Neural cell (in vitro differentiated cells): ENCODE measurements at regions not wholly inside any gene's neighbourhood (a gene's known extent, or its start where the extent isn't known, plus 50 kb on each side); places are given as distances from the start of the nearest gene placed in this dataset.

ENCODE experiments used
- H2AFZ ChIP-seq: fragments of 200-600, 300-800 bp; sonication (generic), shearing (Covaris generic); 2 replicates; pipeline ENCODE4 v1.6.0; 2014; ENCODE audit warnings: low read depth, mild to moderate bottlenecking, antibody characterized with exemption, low read length, moderate library complexity
- H3F3A ChIP-seq: fragments of 200-600 bp; shearing (Covaris generic); 2 replicates; pipeline ENCODE4 v1.6.1; 2016; ENCODE audit warnings: mild to moderate bottlenecking, moderate library complexity, mixed read lengths, antibody characterized with exemption, low read length; ENCODE audit not compliant: insufficient read depth, poor library complexity, severe bottlenecking
- H3K27ac ChIP-seq: fragments of 200-600, 300-800 bp; sonication (generic), shearing (Covaris generic); 2 replicates; pipeline ENCODE4 v1.5.1; 2014; ENCODE audit warnings: mild to moderate bottlenecking, low read length, moderate library complexity
- H3K27me3 ChIP-seq: fragments of 300-800, 200-600 bp; sonication (generic), shearing (Covaris generic); 2 replicates; pipeline ENCODE4 v1.6.0; 2014; ENCODE audit warnings: mild to moderate bottlenecking, low read depth, low read length, moderate library complexity; ENCODE audit not compliant: insufficient read depth
- H3K36me3 ChIP-seq: fragments of 300-800, 200-600 bp; sonication (generic), shearing (Covaris generic); 2 replicates; pipeline ENCODE4 v1.5.1; 2014; ENCODE audit warnings: mild to moderate bottlenecking, antibody characterized with exemption, low read length, moderate library complexity; ENCODE audit not compliant: insufficient read depth
- H3K4me2 ChIP-seq: fragments of 300-800, 200-600 bp; sonication (generic), shearing (Covaris generic); 2 replicates; pipeline ENCODE4 v1.6.0; 2014; ENCODE audit warnings: mild to moderate bottlenecking, low read length
- H3K4me3 ChIP-seq: fragments of 300-800, 200-600 bp; sonication (generic), shearing (Covaris generic); 2 replicates; pipeline ENCODE4 v1.5.1; 2014; ENCODE audit warnings: mild to moderate bottlenecking, low read length, moderate library complexity
- H3K79me2 ChIP-seq: fragments of 200-600 bp; shearing (Covaris generic); replicated peaks from 2 replicates; pipeline ENCODE4 v1.6.0; 2014; ENCODE audit warnings: mild to moderate bottlenecking, low read length, moderate library complexity; ENCODE audit not compliant: insufficient read depth
- H3K9ac ChIP-seq: fragments of 300-800, 200-600 bp; sonication (generic), shearing (Covaris generic); 2 replicates; pipeline ENCODE4 v1.6.1; 2016; ENCODE audit warnings: mild to moderate bottlenecking, low read length, mixed read lengths
- H3K9me2 ChIP-seq: fragments of 200-600 bp; shearing (Covaris generic); 2 replicates; pipeline ENCODE4 v1.6.1; 2016; ENCODE audit warnings: mild to moderate bottlenecking, low read length, mixed read lengths; ENCODE audit not compliant: insufficient read depth
- H3K9me3 ChIP-seq: fragments of 200-600, 300-800 bp; sonication (generic), shearing (Covaris generic); 2 replicates; pipeline ENCODE4 v1.6.1; 2016; ENCODE audit warnings: mild to moderate bottlenecking, mixed run types, low read length, moderate library complexity, mixed read lengths
- H4K20me1 ChIP-seq: fragments of 200-600 bp; shearing (Covaris generic); 2 replicates; pipeline ENCODE4 v1.6.1; 2016; ENCODE audit warnings: mild to moderate bottlenecking, mixed run types; ENCODE audit not compliant: insufficient read depth
- CTCF ChIP-seq: fragments of 450-650 bp; IDR thresholded peaks from 2 replicates; pipeline ENCODE4 v1.5.1; 2014; ENCODE audit warnings: antibody characterized with exemption, mild to moderate bottlenecking, moderate library complexity; ENCODE audit not compliant: poor library complexity, severe bottlenecking
- EP300 ChIP-seq: fragments of 450-650 bp; conservative IDR thresholded peaks from 2 replicates; pipeline ENCODE4 v1.6.1; 2014; ENCODE audit warnings: antibody characterized with exemption, mild to moderate bottlenecking, moderate library complexity; ENCODE audit not compliant: poor library complexity, severe bottlenecking
- EZH2 ChIP-seq: fragments of 200-600, 300-800 bp; shearing (Covaris generic), sonication (generic); IDR thresholded peaks from 2 replicates; pipeline ENCODE4 v1.6.1; 2014; ENCODE audit warnings: antibody characterized with exemption, low read length, borderline replicate concordance, mild to moderate bottlenecking; ENCODE audit not compliant: insufficient read depth, poor library complexity, severe bottlenecking
- MXI1 ChIP-seq: fragments of 450-650 bp; conservative IDR thresholded peaks from 2 replicates; pipeline ENCODE4 v1.6.1; 2014; ENCODE audit warnings: antibody characterized with exemption, mild to moderate bottlenecking; ENCODE audit not compliant: poor library complexity, severe bottlenecking
- POLR2AphosphoS5 ChIP-seq: IDR thresholded peaks from 2 replicates; pipeline ENCODE4 v1.6.1; 2012
- RAD21 ChIP-seq: fragments of 450-650 bp; conservative IDR thresholded peaks from 2 replicates; pipeline ENCODE4 v1.6.1; 2014; ENCODE audit warnings: antibody characterized with exemption, mild to moderate bottlenecking, moderate library complexity
- SMC3 ChIP-seq: fragments of 450-650 bp; conservative IDR thresholded peaks from 2 replicates; pipeline ENCODE4 v1.6.1; 2014; ENCODE audit warnings: antibody characterized with exemption, mild to moderate bottlenecking, moderate library complexity; ENCODE audit not compliant: poor library complexity
- TAF1 ChIP-seq: IDR thresholded peaks from 2 replicates; pipeline ENCODE4 v1.6.1; 2012; ENCODE audit warnings: low read depth
- TF ChIP-seq, protein P1 (sequence below): IDR thresholded peaks from 2 replicates; pipeline ENCODE4 v1.6.1; 2012; ENCODE audit warnings: borderline replicate concordance

DNA sequence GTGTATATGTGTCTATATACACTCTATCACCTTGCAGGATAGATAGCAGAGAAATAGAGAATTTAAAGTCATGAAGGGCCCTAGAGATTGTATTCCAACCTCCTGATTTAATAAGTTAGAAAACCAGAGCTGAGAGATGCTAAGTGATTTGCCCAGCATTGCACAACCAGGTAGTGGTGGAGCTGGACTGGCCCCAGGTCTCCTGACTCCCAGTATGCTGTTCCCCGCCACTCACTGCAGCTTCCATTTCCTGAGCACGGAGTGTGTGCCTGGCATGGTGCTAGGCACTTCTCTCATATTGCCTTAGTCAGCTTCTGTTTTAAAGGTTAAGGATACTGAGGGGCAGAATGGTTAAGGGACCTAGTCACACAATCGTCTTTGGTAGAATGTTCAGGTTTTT lies 129.4 kb upstream of the KLHL25 start:
- H3K36me3 ChIP-seq = no peaks in the 10 kb centered on the region
- no peaks in the 10 kb centered on the region for H3K27me3 ChIP-seq
- H3K9me2 ChIP-seq = no peaks in the 10 kb centered on the region
- no peak overlapping the region for H3K27ac ChIP-seq
- no peaks in the 10 kb centered on the region for H3K79me2 ChIP-seq
- no peaks in the 10 kb centered on the region for H4K20me1 ChIP-seq
- no peak overlapping the region for H2AFZ ChIP-seq
- no peak overlapping the region for H3K9ac ChIP-seq
- H3F3A ChIP-seq = no peaks in the 10 kb centered on the region
- no peak overlapping the region for H3K4me2 ChIP-seq
- no peak for TF ChIP-seq CTCF
- TF ChIP-seq TAF1 = no peak
- TF ChIP-seq, protein P1, sequence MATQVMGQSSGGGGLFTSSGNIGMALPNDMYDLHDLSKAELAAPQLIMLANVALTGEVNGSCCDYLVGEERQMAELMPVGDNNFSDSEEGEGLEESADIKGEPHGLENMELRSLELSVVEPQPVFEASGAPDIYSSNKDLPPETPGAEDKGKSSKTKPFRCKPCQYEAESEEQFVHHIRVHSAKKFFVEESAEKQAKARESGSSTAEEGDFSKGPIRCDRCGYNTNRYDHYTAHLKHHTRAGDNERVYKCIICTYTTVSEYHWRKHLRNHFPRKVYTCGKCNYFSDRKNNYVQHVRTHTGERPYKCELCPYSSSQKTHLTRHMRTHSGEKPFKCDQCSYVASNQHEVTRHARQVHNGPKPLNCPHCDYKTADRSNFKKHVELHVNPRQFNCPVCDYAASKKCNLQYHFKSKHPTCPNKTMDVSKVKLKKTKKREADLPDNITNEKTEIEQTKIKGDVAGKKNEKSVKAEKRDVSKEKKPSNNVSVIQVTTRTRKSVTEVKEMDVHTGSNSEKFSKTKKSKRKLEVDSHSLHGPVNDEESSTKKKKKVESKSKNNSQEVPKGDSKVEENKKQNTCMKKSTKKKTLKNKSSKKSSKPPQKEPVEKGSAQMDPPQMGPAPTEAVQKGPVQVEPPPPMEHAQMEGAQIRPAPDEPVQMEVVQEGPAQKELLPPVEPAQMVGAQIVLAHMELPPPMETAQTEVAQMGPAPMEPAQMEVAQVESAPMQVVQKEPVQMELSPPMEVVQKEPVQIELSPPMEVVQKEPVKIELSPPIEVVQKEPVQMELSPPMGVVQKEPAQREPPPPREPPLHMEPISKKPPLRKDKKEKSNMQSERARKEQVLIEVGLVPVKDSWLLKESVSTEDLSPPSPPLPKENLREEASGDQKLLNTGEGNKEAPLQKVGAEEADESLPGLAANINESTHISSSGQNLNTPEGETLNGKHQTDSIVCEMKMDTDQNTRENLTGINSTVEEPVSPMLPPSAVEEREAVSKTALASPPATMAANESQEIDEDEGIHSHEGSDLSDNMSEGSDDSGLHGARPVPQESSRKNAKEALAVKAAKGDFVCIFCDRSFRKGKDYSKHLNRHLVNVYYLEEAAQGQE = no peak
- no peak for TF ChIP-seq MXI1
- no peak overlapping the region for H3K4me3 ChIP-seq
- H3K9me3 ChIP-seq = no peaks in the 10 kb centered on the region

DNA sequence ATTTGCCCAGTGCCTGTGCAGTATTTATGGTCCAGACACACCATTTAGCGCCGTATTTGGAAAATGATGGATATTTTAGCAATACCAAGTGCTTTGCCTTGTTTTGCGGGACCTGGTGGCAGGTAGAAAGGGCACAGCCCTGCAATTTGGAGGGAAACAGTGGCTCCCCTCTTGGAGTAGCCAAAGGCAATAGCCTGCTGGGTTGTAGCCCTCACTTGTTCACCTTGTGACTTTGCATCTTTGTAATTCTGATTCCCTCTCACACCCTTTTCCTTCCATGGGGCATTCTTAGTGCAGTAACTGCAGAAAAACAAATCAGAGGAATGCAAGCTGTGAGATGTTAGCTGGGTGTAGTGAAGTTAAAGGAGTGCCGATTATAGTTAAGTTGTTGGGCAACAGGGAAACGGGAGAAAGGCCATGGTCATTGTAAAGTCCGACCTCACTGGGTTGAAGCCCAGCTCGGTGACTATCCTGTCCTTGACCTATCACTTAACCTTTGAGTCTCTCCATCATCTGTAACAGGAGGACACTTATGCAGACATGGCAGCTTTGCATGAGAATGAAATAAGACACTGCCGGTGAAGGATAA lies 131.0 kb upstream of the KLHL25 start:
- no peaks in the 10 kb centered on the region for H3K36me3 ChIP-seq
- H3K4me3 ChIP-seq = no peak overlapping the region
- no peaks in the 10 kb centered on the region for H3K79me2 ChIP-seq
- H3K9me2 ChIP-seq = no peaks in the 10 kb centered on the region
- H4K20me1 ChIP-seq = no peaks in the 10 kb centered on the region
- TF ChIP-seq EP300 (no peak), TAF1 (no peak), MXI1 (no peak), RAD21 (no peak), EZH2 (no peak), SMC3 (no peak), CTCF (no peak), POLR2AphosphoS5 (no peak)
- TF ChIP-seq, protein P1 = no peak
- no peaks in the 10 kb centered on the region for H3K27me3 ChIP-seq
- H3F3A ChIP-seq = no peaks in the 10 kb centered on the region
- H3K9me3 ChIP-seq = no peaks in the 10 kb centered on the region
- H3K9ac ChIP-seq = no peak overlapping the region
- H2AFZ ChIP-seq = no peak overlapping the region
- no peak overlapping the region for H3K4me2 ChIP-seq
- no peak overlapping the region for H3K27ac ChIP-seq
